IMR-90 (cell line): ENCODE measurements at regions not wholly inside any gene's neighbourhood (a gene's known extent, or its start where the extent isn't known, plus 50 kb on each side); places are given as distances from the start of the nearest gene placed in this dataset.

Experiments used
- ATAC-seq: fragments of 200-7000 bp; cut with Tn5 transposase; 2 replicates; pipeline ENCODE4 v1.9.1; 2020; ENCODE audit warnings: low read depth, mild to moderate bottlenecking, moderate library complexity
- BruUV-seq: library from RNA; stranded (reverse); fragments of 400-500 nt; replicated peaks from 2 replicates; lab custom pipeline; 2021; lab: Mats Ljungman, UMichigan
- CTCF ChIA-PET: fragments of 300-600 bp; formaldehyde crosslinking; extraction: SDS; loops from one replicate; lab custom pipeline; 2021; ENCODE audit warnings: antibody characterized with exemption; lab: Yijun Ruan, JAX
- POLR2A ChIA-PET: fragments of 300-600 bp; sonication (Branson Sonifier 250); formaldehyde crosslinking; loops from one replicate; lab custom pipeline; 2022; ENCODE audit warnings: antibody characterized with exemption; ENCODE audit not compliant: unreplicated experiment; lab: Charles Lee
- DNase-seq: peaks from one replicate; pipeline ENCODE4 v3.0.0; 2013
- H2AFZ ChIP-seq: replicated peaks from 2 replicates; pipeline ENCODE3; 2013; ENCODE audit warnings: low read length, mild to moderate bottlenecking; ENCODE audit not compliant: poor library complexity
- H2AK5ac ChIP-seq: 2 replicates; pipeline ENCODE4 v1.6.1; 2013; ENCODE audit warnings: low read depth, low read length, inconsistent platforms
- H2AK9ac ChIP-seq: replicated peaks from 2 replicates; pipeline ENCODE3; 2013; ENCODE audit warnings: mild to moderate bottlenecking, low read depth, low read length, moderate library complexity; ENCODE audit not compliant: poor library complexity
- H2BK120ac ChIP-seq: 2 replicates; pipeline ENCODE4 v1.6.1; 2013; ENCODE audit warnings: low read depth, low read length, inconsistent platforms
- H2BK15ac ChIP-seq: 3 replicates; pipeline ENCODE4 v1.6.1; 2013; ENCODE audit warnings: low read depth, low read length, inconsistent platforms
- H2BK20ac ChIP-seq: 2 replicates; pipeline ENCODE4 v1.6.1; 2013; ENCODE audit warnings: low read depth, mild to moderate bottlenecking, inconsistent platforms, low read length, moderate library complexity
- H2BK5ac ChIP-seq: 2 replicates; pipeline ENCODE4 v1.6.1; 2013; ENCODE audit warnings: mild to moderate bottlenecking, low read depth, low read length, inconsistent platforms; ENCODE audit not compliant: poor library complexity, severe bottlenecking
- H3K14ac ChIP-seq: replicated peaks from 2 replicates; pipeline ENCODE4 v1.6.1; 2013; ENCODE audit warnings: low read depth, low read length, inconsistent platforms
- H3K18ac ChIP-seq: 2 replicates; pipeline ENCODE4 v1.6.1; 2013; ENCODE audit warnings: low read depth, low read length, control low read depth
- H3K23ac ChIP-seq: 2 replicates; pipeline ENCODE4 v1.6.1; 2013; ENCODE audit warnings: low read depth, low read length, inconsistent platforms
- H3K27ac ChIP-seq: 2 replicates; pipeline ENCODE4 v1.5.1; 2013; ENCODE audit warnings: mild to moderate bottlenecking, control low read depth, low read length; ENCODE audit not compliant: insufficient read depth
- H3K27me3 ChIP-seq: 2 replicates; pipeline ENCODE4 v1.6.1; 2013; ENCODE audit warnings: low read length; ENCODE audit not compliant: control insufficient read depth, insufficient read depth
- H3K36me3 ChIP-seq: 2 replicates; pipeline ENCODE4 v1.6.1; 2013; ENCODE audit warnings: low read length, mixed read lengths; ENCODE audit not compliant: control insufficient read depth, insufficient read depth
- H3K4ac ChIP-seq: 2 replicates; pipeline ENCODE4 v1.6.1; 2013; ENCODE audit warnings: low read depth, low read length, inconsistent platforms
- H3K4me1 ChIP-seq: 2 replicates; pipeline ENCODE4 v1.6.1; 2013; ENCODE audit warnings: low read length, mixed read lengths; ENCODE audit not compliant: control insufficient read depth, insufficient read depth
- H3K4me2 ChIP-seq: 2 replicates; pipeline ENCODE4 v1.6.1; 2013; ENCODE audit warnings: low read depth, mild to moderate bottlenecking, control low read depth, low read length, moderate library complexity
- H3K4me3 ChIP-seq: 2 replicates; pipeline ENCODE4 v1.5.1; 2013; ENCODE audit warnings: low read depth, mild to moderate bottlenecking, control low read depth, low read length, moderate library complexity; ENCODE audit not compliant: insufficient read depth
- H3K56ac ChIP-seq: 2 replicates; pipeline ENCODE4 v1.6.1; 2013; ENCODE audit warnings: low read length, inconsistent platforms; ENCODE audit not compliant: insufficient read depth; ENCODE audit errors: extremely low read depth
- H3K79me1 ChIP-seq, 2 experiments: 2 replicates each; pipeline ENCODE4 v1.6.1; 2013; ENCODE audit warnings: low read length in 2 of 2, inconsistent platforms in 1 of 2, low read depth in 1 of 2
- H3K9ac ChIP-seq: 2 replicates; pipeline ENCODE4 v1.6.1; 2013; ENCODE audit warnings: low read depth, low read length, control low read depth
- H3K9me1 ChIP-seq: 2 replicates; pipeline ENCODE4 v1.6.1; 2013; ENCODE audit warnings: low read length, inconsistent platforms; ENCODE audit not compliant: insufficient read depth
- H3K9me3 ChIP-seq: 2 replicates; pipeline ENCODE4 v1.6.1; 2013; ENCODE audit warnings: low read length; ENCODE audit not compliant: control insufficient read depth, insufficient read depth
- H4K20me1 ChIP-seq: 2 replicates; pipeline ENCODE4 v1.6.1; 2013; ENCODE audit warnings: low read length, inconsistent platforms; ENCODE audit not compliant: insufficient read depth
- H4K5ac ChIP-seq: 2 replicates; pipeline ENCODE4 v1.6.1; 2013; ENCODE audit warnings: mild to moderate bottlenecking, low read depth, low read length, control low read depth
- H4K8ac ChIP-seq, 2 experiments: 2 replicates each; pipeline ENCODE4 v1.6.1; 2013; ENCODE audit warnings: low read depth in 2 of 2, low read length in 2 of 2, control low read depth in 1 of 2, inconsistent platforms in 1 of 2
- H4K91ac ChIP-seq: 2 replicates; pipeline ENCODE4 v1.6.1; 2013; ENCODE audit warnings: low read depth, low read length, inconsistent platforms; ENCODE audit not compliant: insufficient read depth
- CEBPB ChIP-seq: IDR thresholded peaks from 2 replicates; pipeline ENCODE4 v1.6.1; 2012; ENCODE audit warnings: low read depth, low read length, improper control_type of control experiment
- CHD1 ChIP-seq: IDR thresholded peaks from 2 replicates; pipeline ENCODE4 v1.6.1; 2012; ENCODE audit warnings: low read depth, low read length, improper control_type of control experiment
- ELK1 ChIP-seq: fragments of 150-350 bp; IDR thresholded peaks from 2 replicates; pipeline ENCODE4 v1.6.1; 2016; ENCODE audit warnings: low read depth, mild to moderate bottlenecking, low read length, moderate library complexity, borderline replicate concordance
- MAFK ChIP-seq: IDR thresholded peaks from 2 replicates; pipeline ENCODE4 v1.6.1; 2012; ENCODE audit warnings: low read depth, low read length, improper control_type of control experiment
- MXI1 ChIP-seq: IDR thresholded peaks from 2 replicates; pipeline ENCODE4 v1.6.1; 2012; ENCODE audit warnings: low read depth, mild to moderate bottlenecking, low read length, moderate library complexity, borderline replicate concordance
- NFE2L2 ChIP-seq: fragments of 150-350 bp; IDR thresholded peaks from 2 replicates; pipeline ENCODE4 v1.6.1; 2016; ENCODE audit warnings: low read depth, mild to moderate bottlenecking, low read length
- POLR2A ChIP-seq: IDR thresholded peaks from 2 replicates; pipeline ENCODE4 v1.6.1; 2012; ENCODE audit warnings: mild to moderate bottlenecking, low read depth, low read length
- WGBS, 2 experiments: methylation state at CpG; one replicate each; pipeline versions ENCODE4 v1.1.5 to v1.1.7; 2013; ENCODE audit warnings: missing lambda C conversion rate in 2 of 2; ENCODE audit not compliant: insufficient read length in 1 of 2; ENCODE audit errors: extremely low coverage in 2 of 2; 5-methylcytosine and 5-hydroxymethylcytosine counted together
- dilution Hi-C: fragments of 300-500 bp; cut with HindIII; formaldehyde crosslinking; loops from one replicate; pipeline ENCODE4 v1.14.3; 2018; ENCODE audit warnings: low sequenced_read_pairs; ENCODE audit not compliant: unreplicated experiment
- in situ Hi-C: fragments of 300-500 bp; cut with MboI; formaldehyde crosslinking; loops from 3 replicates; pipeline ENCODE4 v1.14.3; 2019; ENCODE audit warnings: low sequenced_read_pairs, inconsistent platforms, mixed read lengths
- intact Hi-C: fragments of 100-400 bp; cut with micrococcal nuclease; formaldehyde crosslinking; loops from 2 replicates; pipeline ENCODE4 v1.10.0; 2022
- TF ChIP-seq, protein P1 (sequence below): fragments of 150-350 bp; IDR thresholded peaks from 2 replicates; pipeline ENCODE4 v1.6.1; 2017; ENCODE audit warnings: mild to moderate bottlenecking, antibody characterized with exemption, low read length, low read depth
- TF ChIP-seq, protein P2 (sequence below): conservative IDR thresholded peaks from 2 replicates; pipeline ENCODE4 v1.5.1; 2012; ENCODE audit warnings: mild to moderate bottlenecking, low read depth, low read length, improper control_type of control experiment

- Histone ChIP-seq H3K4me1 (no peaks in the 10 kb centered on the region), H3K9me1 (no peaks in the 10 kb centered on the region), H3K9ac (no peak overlapping the region), H3K56ac (no peak overlapping the region), H3K36me3 (no peaks in the 10 kb centered on the region), H3K9me3 (0 out of 2 replicates have a peak, but pooled peaks cover 3% of the 10 kb centered on the region), H2BK120ac (no peak overlapping the region), H3K14ac (no peak overlapping the region), H3K27ac (no peak overlapping the region), H4K8ac (no peak overlapping the region), H2BK20ac (no peak overlapping the region), H2AK5ac (no peak overlapping the region), H4K5ac (no peak overlapping the region), H3K4ac (no peak overlapping the region), H3K4me3 (no peak overlapping the region), H3K18ac (no peak overlapping the region), H2AK9ac (no peak overlapping the region), H3K79me1 (no peaks in the 10 kb centered on the region), H2BK15ac (no peak overlapping the region), H3K4me2 (no peak overlapping the region), H2BK5ac (no peak overlapping the region), H4K20me1 (no peaks in the 10 kb centered on the region), H4K91ac (no peak overlapping the region), H2AFZ (no peak overlapping the region), H3K27me3 (no peaks in the 10 kb centered on the region), H3K23ac (no peak overlapping the region)
- BruUV-seq: no TSS peak
- intact Hi-C loops: no loop called here
- 0% methylated on average over 1 of the region's 5 CpGs; no CpG with 5 or more reads in 1 of the 2 experiments for WGBS, 2 experiments
- dilution Hi-C loops: no loop called here
- ChIA-PET POLR2A (no interaction called here), CTCF (no interaction called here)
- no peak for TF ChIP-seq ELK1
- no peak for TF ChIP-seq POLR2A
- TF ChIP-seq, protein P1, sequence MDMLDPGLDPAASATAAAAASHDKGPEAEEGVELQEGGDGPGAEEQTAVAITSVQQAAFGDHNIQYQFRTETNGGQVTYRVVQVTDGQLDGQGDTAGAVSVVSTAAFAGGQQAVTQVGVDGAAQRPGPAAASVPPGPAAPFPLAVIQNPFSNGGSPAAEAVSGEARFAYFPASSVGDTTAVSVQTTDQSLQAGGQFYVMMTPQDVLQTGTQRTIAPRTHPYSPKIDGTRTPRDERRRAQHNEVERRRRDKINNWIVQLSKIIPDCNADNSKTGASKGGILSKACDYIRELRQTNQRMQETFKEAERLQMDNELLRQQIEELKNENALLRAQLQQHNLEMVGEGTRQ: no peak
- TF ChIP-seq MXI1: no peak
- no peak for TF ChIP-seq NFE2L2
- no peak for TF ChIP-seq MAFK
- no peak for TF ChIP-seq CHD1
- TF ChIP-seq, protein P2, sequence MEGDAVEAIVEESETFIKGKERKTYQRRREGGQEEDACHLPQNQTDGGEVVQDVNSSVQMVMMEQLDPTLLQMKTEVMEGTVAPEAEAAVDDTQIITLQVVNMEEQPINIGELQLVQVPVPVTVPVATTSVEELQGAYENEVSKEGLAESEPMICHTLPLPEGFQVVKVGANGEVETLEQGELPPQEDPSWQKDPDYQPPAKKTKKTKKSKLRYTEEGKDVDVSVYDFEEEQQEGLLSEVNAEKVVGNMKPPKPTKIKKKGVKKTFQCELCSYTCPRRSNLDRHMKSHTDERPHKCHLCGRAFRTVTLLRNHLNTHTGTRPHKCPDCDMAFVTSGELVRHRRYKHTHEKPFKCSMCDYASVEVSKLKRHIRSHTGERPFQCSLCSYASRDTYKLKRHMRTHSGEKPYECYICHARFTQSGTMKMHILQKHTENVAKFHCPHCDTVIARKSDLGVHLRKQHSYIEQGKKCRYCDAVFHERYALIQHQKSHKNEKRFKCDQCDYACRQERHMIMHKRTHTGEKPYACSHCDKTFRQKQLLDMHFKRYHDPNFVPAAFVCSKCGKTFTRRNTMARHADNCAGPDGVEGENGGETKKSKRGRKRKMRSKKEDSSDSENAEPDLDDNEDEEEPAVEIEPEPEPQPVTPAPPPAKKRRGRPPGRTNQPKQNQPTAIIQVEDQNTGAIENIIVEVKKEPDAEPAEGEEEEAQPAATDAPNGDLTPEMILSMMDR: no peak
- no peak for TF ChIP-seq CEBPB
- ATAC-seq (no peak), DNase-seq (no peak)
- in situ Hi-C loops: no loop called here
Observed at GRCh38 chr9:8241201-8241600, 441.6 kb upstream of the DMAC1 start.
